HEK293 (cell line): ENCODE measurements at regions not wholly inside any gene's neighbourhood (a gene's known extent, or its start where the extent isn't known, plus 50 kb on each side); places are given as distances from the start of the nearest gene placed in this dataset.

Experiments
- CTCF ChIA-PET: fragments of 350-600 bp; formaldehyde crosslinking; extraction: SDS; loops from one replicate; lab custom pipeline; 2021; ENCODE audit warnings: antibody characterized with exemption; lab: Yijun Ruan, JAX
- POLR2A ChIA-PET: fragments of 300-600 bp; formaldehyde crosslinking; extraction: SDS; loops from one replicate; lab custom pipeline; 2020; ENCODE audit warnings: antibody characterized with exemption, inconsistent platforms; lab: Yijun Ruan, JAX
- H3K27ac ChIP-seq: fragments of 200-500 bp; sonication (Bioruptor generic); 2 replicates; pipeline ENCODE4 v1.5.1; 2014; ENCODE audit warnings: low read depth, low read length, control low read depth, inconsistent platforms; ENCODE audit errors: extremely low read depth
- H3K36me3 ChIP-seq, 2 experiments: fragments of 200-500 bp in 1 of 2; sonication (Bioruptor generic) in 1 of 2; 1 replicate in 1 of 2; 2 replicates in 1 of 2; pipeline ENCODE4 v1.5.1; 2014 to 2017; ENCODE audit warnings: inconsistent platforms in 2 of 2, low read length in 2 of 2; ENCODE audit not compliant: control insufficient read depth in 2 of 2, insufficient read depth in 1 of 2
- H3K4me1 ChIP-seq: fragments of 200-500 bp; sonication (Bioruptor generic); 2 replicates; pipeline ENCODE4 v1.5.1; 2014; ENCODE audit warnings: mild to moderate bottlenecking, low read length, inconsistent platforms; ENCODE audit not compliant: control insufficient read depth, insufficient read depth
- H3K4me3 ChIP-seq: 2 replicates; pipeline ENCODE4 v1.5.1; 2011; ENCODE audit warnings: low read depth, mild to moderate bottlenecking, control low read depth, low read length, moderate library complexity
- H3K9me3 ChIP-seq: fragments of 200-500 bp; sonication (Bioruptor generic); 2 replicates; pipeline ENCODE4 v1.5.1; 2014; ENCODE audit warnings: low read depth, low read length, inconsistent platforms; ENCODE audit not compliant: control insufficient read depth, insufficient read depth
- GLI4 ChIP-seq: fragments of 450-650 bp; formaldehyde crosslinking; IDR thresholded peaks from 2 replicates; pipeline ENCODE4 v1.5.1; 2016; ENCODE audit warnings: missing biosample characterization, missing genetic modification characterization
- GLIS1 ChIP-seq: fragments of 450-650 bp; formaldehyde crosslinking; IDR thresholded peaks from 2 replicates; pipeline ENCODE4 v1.5.1; 2016; ENCODE audit warnings: missing biosample characterization, missing genetic modification characterization
- GLIS2 ChIP-seq: fragments of 450-650 bp; formaldehyde crosslinking; IDR thresholded peaks from 2 replicates; pipeline ENCODE4 v1.5.1; 2016; ENCODE audit warnings: missing biosample characterization, missing genetic modification characterization
- KLF16 ChIP-seq: fragments of 450-650 bp; formaldehyde crosslinking; IDR thresholded peaks from 2 replicates; pipeline ENCODE4 v1.5.1; 2017; ENCODE audit warnings: missing biosample characterization, missing genetic modification characterization
- KLF9 ChIP-seq: fragments of 450-650 bp; formaldehyde crosslinking; IDR thresholded peaks from 2 replicates; pipeline ENCODE4 v1.5.1; 2016; ENCODE audit warnings: missing biosample characterization, missing genetic modification characterization, low read depth
- OVOL3 ChIP-seq: fragments of 450-650 bp; formaldehyde crosslinking; IDR thresholded peaks from 2 replicates; pipeline ENCODE4 v1.5.1; 2016; ENCODE audit warnings: missing biosample characterization, missing genetic modification characterization
- PRDM2 ChIP-seq: fragments of 450-650 bp; formaldehyde crosslinking; IDR thresholded peaks from 2 replicates; pipeline ENCODE4 v1.5.1; 2016; ENCODE audit warnings: missing biosample characterization, missing genetic modification characterization, borderline replicate concordance
- RBAK ChIP-seq: fragments of 450-650 bp; formaldehyde crosslinking; IDR thresholded peaks from 2 replicates; pipeline ENCODE4 v1.5.1; 2016; ENCODE audit warnings: missing biosample characterization, missing genetic modification characterization
- ZBTB21 ChIP-seq: fragments of 450-650 bp; formaldehyde crosslinking; IDR thresholded peaks from 2 replicates; pipeline ENCODE4 v1.5.1; 2017; ENCODE audit warnings: missing biosample characterization, missing genetic modification characterization
- ZFP3 ChIP-seq: fragments of 450-650 bp; formaldehyde crosslinking; IDR thresholded peaks from 2 replicates; pipeline ENCODE4 v1.5.1; 2016; ENCODE audit warnings: low read depth, missing biosample characterization, missing genetic modification characterization
- ZFP69B ChIP-seq: fragments of 450-650 bp; formaldehyde crosslinking; IDR thresholded peaks from 2 replicates; pipeline ENCODE4 v1.5.1; 2016; ENCODE audit warnings: missing biosample characterization, missing genetic modification characterization
- ZNF174 ChIP-seq: fragments of 450-650 bp; formaldehyde crosslinking; IDR thresholded peaks from 2 replicates; pipeline ENCODE4 v1.5.0; 2017; ENCODE audit warnings: missing biosample characterization, mild to moderate bottlenecking, missing genetic modification characterization
- ZNF18 ChIP-seq: fragments of 450-650 bp; formaldehyde crosslinking; IDR thresholded peaks from 2 replicates; pipeline ENCODE4 v1.5.1; 2016; ENCODE audit warnings: missing biosample characterization, missing genetic modification characterization
- ZNF19 ChIP-seq: fragments of 450-650 bp; formaldehyde crosslinking; IDR thresholded peaks from 2 replicates; pipeline ENCODE4; 2016; ENCODE audit warnings: missing biosample characterization, missing genetic modification characterization, low read depth
- ZNF211 ChIP-seq: fragments of 450-650 bp; formaldehyde crosslinking; IDR thresholded peaks from 2 replicates; pipeline ENCODE4 v1.5.1; 2016; ENCODE audit warnings: low read depth, missing biosample characterization, missing genetic modification characterization
- ZNF26 ChIP-seq: fragments of 450-650 bp; formaldehyde crosslinking; IDR thresholded peaks from 2 replicates; pipeline ENCODE4 v1.5.1; 2016; ENCODE audit warnings: missing biosample characterization, missing genetic modification characterization
- ZNF274 ChIP-seq, 2 experiments: fragments of 200-500 bp in 1 of 2; fragments of 450-650 bp in 1 of 2; sonication (Bioruptor generic) in 1 of 2; formaldehyde crosslinking in 1 of 2; IDR thresholded peaks; 2 replicates each; pipeline versions ENCODE4 v1.5.1 to v1.6.1; 2014 to 2016; ENCODE audit warnings: borderline replicate concordance in 1 of 2, inconsistent platforms in 1 of 2, low read length in 1 of 2, missing biosample characterization in 1 of 2, missing genetic modification characterization in 1 of 2
- ZNF391 ChIP-seq: fragments of 450-650 bp; formaldehyde crosslinking; IDR thresholded peaks from 2 replicates; pipeline ENCODE4 v1.5.1; 2016; ENCODE audit warnings: low read depth, missing biosample characterization, missing genetic modification characterization, borderline replicate concordance
- ZNF416 ChIP-seq: fragments of 450-650 bp; formaldehyde crosslinking; IDR thresholded peaks from 2 replicates; pipeline ENCODE4 v1.5.1; 2016; ENCODE audit warnings: missing biosample characterization, missing genetic modification characterization
- ZNF473 ChIP-seq: fragments of 450-650 bp; formaldehyde crosslinking; IDR thresholded peaks from 2 replicates; pipeline ENCODE4 v1.5.1; 2017; ENCODE audit warnings: missing biosample characterization, missing genetic modification characterization
- ZNF548 ChIP-seq: fragments of 450-650 bp; formaldehyde crosslinking; IDR thresholded peaks from 2 replicates; pipeline ENCODE4 v1.5.1; 2016; ENCODE audit warnings: missing biosample characterization, missing genetic modification characterization
- ZNF560 ChIP-seq: fragments of 450-650 bp; formaldehyde crosslinking; IDR thresholded peaks from 2 replicates; pipeline ENCODE4 v1.5.1; 2017; ENCODE audit warnings: missing biosample characterization, missing genetic modification characterization, borderline replicate concordance
- ZNF692 ChIP-seq: fragments of 450-650 bp; formaldehyde crosslinking; IDR thresholded peaks from 2 replicates; pipeline ENCODE4 v1.5.1; 2016; ENCODE audit warnings: missing biosample characterization, missing genetic modification characterization
- ZNF747 ChIP-seq: fragments of 450-650 bp; formaldehyde crosslinking; IDR thresholded peaks from 2 replicates; pipeline ENCODE4 v1.5.1; 2016; ENCODE audit warnings: missing biosample characterization, missing genetic modification characterization
- ZNF791 ChIP-seq: fragments of 450-650 bp; formaldehyde crosslinking; IDR thresholded peaks from 2 replicates; pipeline ENCODE4 v1.5.1; 2016; ENCODE audit warnings: missing biosample characterization, missing genetic modification characterization
- ZNF830 ChIP-seq: fragments of 450-650 bp; IDR thresholded peaks from 2 replicates; pipeline ENCODE4 v1.5.0; 2018; ENCODE audit warnings: missing biosample characterization, missing genetic modification characterization, low read depth, mild to moderate bottlenecking, moderate library complexity

- Histone ChIP-seq H3K4me3 (no peak overlapping the region), H3K4me1 (no peaks in the 10 kb centered on the region), H3K36me3 (no peaks in the 10 kb centered on the region), H3K9me3 (no peaks in the 10 kb centered on the region), H3K27ac (no peak overlapping the region)
- CTCF ChIA-PET = interaction anchor here (0.7 kb wide), 1 partner anchor 17 kb away, joined by 3 read pairs; no protein-coding TSS in a partner anchor
- POLR2A ChIA-PET = no interaction called here
- TF ChIP-seq ZNF26 (tag by site-specific recombination) (no peak), ZNF830 (tag by site-specific recombination) (no peak), ZNF174 (tag by site-specific recombination) (no peak), ZFP69B (no peak), ZNF747 (no peak), ZNF560 (no peak), PRDM2 (tag by site-specific recombination) (no peak), GLIS1 (tag by site-specific recombination) (no peak), ZNF274 (IDR thresholded peaks at IDR 0.05; ENCODE audit: low read length) (no peak), ZNF274 (tag by site-specific recombination; IDR thresholded peaks at IDR 0.05; ENCODE audit: borderline replicate concordance) (no peak), ZFP3 (tag by site-specific recombination) (no peak), ZNF416 (tag by site-specific recombination) (no peak), ZNF19 (tag by site-specific recombination) (no peak), RBAK (tag by site-specific recombination) (no peak), ZNF18 (tag by site-specific recombination) (no peak), ZNF791 (tag by site-specific recombination) (no peak), GLIS2 (tag by site-specific recombination) (no peak)
- TF ChIP-seq, all 188 proteins: peak for 0
Measured at GRCh38 chr15:62552444-62552843, 387.4 kb upstream of the C2CD4B start.

- CTCF ChIA-PET = no interaction called here
- Histone ChIP-seq H3K36me3 (no peaks in the 10 kb centered on the region), H3K27ac (no peak overlapping the region), H3K9me3 (no peaks in the 10 kb centered on the region), H3K4me1 (no peaks in the 10 kb centered on the region), H3K4me3 (no peak overlapping the region)
- POLR2A ChIA-PET = interaction anchor here (0.6 kb wide), 1 partner anchor 845 kb away, joined by 4 read pairs; no protein-coding TSS in a partner anchor
- TF ChIP-seq ZNF548 (tag by site-specific recombination) (no peak), ZNF473 (tag by site-specific recombination) (no peak), ZNF211 (tag by site-specific recombination) (no peak), KLF9 (tag by site-specific recombination) (no peak), OVOL3 (tag by site-specific recombination) (no peak), KLF16 (no peak), ZNF830 (tag by site-specific recombination) (no peak), ZNF391 (tag by site-specific recombination) (no peak), ZBTB21 (tag by site-specific recombination) (no peak), GLI4 (tag by site-specific recombination) (no peak), ZNF692 (tag by site-specific recombination) (no peak)
Measured at GRCh38 chr15:62553911-62554563, 389.0 kb upstream of the C2CD4B start.
